GM23338 (cell line): ENCODE measurements at regions not wholly inside any gene's neighbourhood (a gene's known extent, or its start where the extent isn't known, plus 50 kb on each side); places are given as distances from the start of the nearest gene placed in this dataset.

Experiments
- ATAC-seq: fragments of 200-7000 bp; cut with Tn5 transposase; 3 replicates; pipeline ENCODE4 v1.9.1; 2020
- DNase-seq: peaks from one replicate; pipeline ENCODE4 v3.0.0-alpha.2; 2015; ENCODE audit warnings: low spot score
- H2AFZ ChIP-seq: fragments of 200-600 bp; sonication (generic); 2 replicates; pipeline ENCODE4 v1.8.0; 2016; ENCODE audit warnings: antibody characterized with exemption, mild to moderate bottlenecking, moderate library complexity
- H3F3A ChIP-seq: fragments of 200-600 bp; sonication (generic); replicated peaks from 2 replicates; pipeline ENCODE4 v1.8.0; 2017; ENCODE audit warnings: antibody characterized with exemption, mixed run types, low read depth
- H3K27ac ChIP-seq: fragments of 200-600 bp; sonication (generic); 2 replicates; pipeline ENCODE4 v1.6.1; 2016; ENCODE audit warnings: low read depth
- H3K27me3 ChIP-seq: fragments of 200-600 bp; sonication (generic); 2 replicates; pipeline ENCODE4 v1.8.0; 2016; ENCODE audit warnings: mild to moderate bottlenecking, mixed run types, moderate library complexity; ENCODE audit not compliant: insufficient read depth
- H3K36me3 ChIP-seq: fragments of 200-600 bp; sonication (generic); 2 replicates; pipeline ENCODE4 v1.8.0; 2016; ENCODE audit warnings: mild to moderate bottlenecking; ENCODE audit not compliant: insufficient read depth
- H3K4me1 ChIP-seq: fragments of 200-600 bp; sonication (generic); 2 replicates; pipeline ENCODE4 v1.8.0; 2016; ENCODE audit warnings: mild to moderate bottlenecking, moderate library complexity; ENCODE audit not compliant: insufficient read depth
- H3K4me2 ChIP-seq: fragments of 200-600 bp; sonication (generic); 2 replicates; pipeline ENCODE4 v1.7.1; 2017; ENCODE audit warnings: mixed run types
- H3K4me3 ChIP-seq: fragments of 200-600 bp; sonication (generic); 2 replicates; pipeline ENCODE4 v1.6.1; 2016; ENCODE audit warnings: mixed run types
- H3K79me2 ChIP-seq: fragments of 200-600 bp; sonication (generic); replicated peaks from 2 replicates; pipeline ENCODE4 v1.8.0; 2017; ENCODE audit warnings: mild to moderate bottlenecking; ENCODE audit not compliant: insufficient read depth
- H3K9me2 ChIP-seq: fragments of 200-600 bp; sonication (generic); 2 replicates; pipeline ENCODE4 v1.8.0; 2017; ENCODE audit not compliant: insufficient read depth
- H4K20me1 ChIP-seq: fragments of 200-600 bp; sonication (generic); replicated peaks from 2 replicates; pipeline ENCODE4 v1.8.0; 2017; ENCODE audit warnings: mild to moderate bottlenecking; ENCODE audit not compliant: insufficient read depth
- H3K27ac Mint-ChIP-seq: 2 replicates; pipeline ENCODE4 v1.8.0; 2020; ENCODE audit warnings: inconsistent platforms, mild to moderate bottlenecking, moderate library complexity, mixed read lengths
- H3K27me3 Mint-ChIP-seq: 3 replicates; pipeline ENCODE4 v1.8.0; 2022; ENCODE audit warnings: low read depth, mild to moderate bottlenecking, moderate library complexity, mixed read lengths, inconsistent platforms; ENCODE audit not compliant: insufficient read depth, poor library complexity
- H3K36me3 Mint-ChIP-seq: 3 replicates; pipeline ENCODE4 v1.8.0; 2021; ENCODE audit warnings: low read depth, mild to moderate bottlenecking, inconsistent platforms, moderate library complexity, mixed read lengths
- H3K4me1 Mint-ChIP-seq: 3 replicates; pipeline ENCODE4 v1.8.0; 2020; ENCODE audit warnings: mild to moderate bottlenecking, inconsistent platforms, mixed read lengths
- H3K4me3 Mint-ChIP-seq: 3 replicates; pipeline ENCODE4 v1.8.0; 2021; ENCODE audit warnings: moderate library complexity, mild to moderate bottlenecking, inconsistent platforms, mixed read lengths
- H3K9me3 Mint-ChIP-seq: 3 replicates; pipeline ENCODE4 v1.8.0; 2020; ENCODE audit warnings: moderate library complexity, mild to moderate bottlenecking, inconsistent platforms, mixed read lengths
- CTCF ChIP-seq, 2 experiments: fragments of 200-600 bp in 1 of 2; sonication (generic) in 1 of 2; conservative IDR thresholded peaks; 2 replicates each; pipeline versions ENCODE4 v1.5.1 to v1.6.1; 2016 to 2017; ENCODE audit warnings: antibody characterized with exemption in 2 of 2, low read depth in 2 of 2, mild to moderate bottlenecking in 2 of 2, moderate library complexity in 1 of 2
- EZH2 ChIP-seq: fragments of 200-600 bp; sonication (generic); IDR thresholded peaks from one replicate; pipeline ENCODE4 v1.8.0; 2017; ENCODE audit warnings: antibody characterized with exemption, mild to moderate bottlenecking, low read depth; ENCODE audit not compliant: unreplicated experiment
- EZH2phosphoT487 ChIP-seq: fragments of 200-600 bp; sonication (generic); IDR thresholded peaks from one replicate; pipeline ENCODE4 v1.8.1; 2018; ENCODE audit warnings: antibody characterized with exemption; ENCODE audit not compliant: unreplicated experiment
- JUNB ChIP-seq: IDR thresholded peaks from one replicate; pipeline ENCODE4 v1.6.1; 2016; ENCODE audit warnings: antibody characterized with exemption; ENCODE audit not compliant: unreplicated experiment
- NANOG ChIP-seq: IDR thresholded peaks from 2 replicates; pipeline ENCODE4 v1.6.1; 2016; ENCODE audit warnings: antibody characterized with exemption, borderline replicate concordance
- STAT1 ChIP-seq: IDR thresholded peaks from one replicate; pipeline ENCODE4 v1.6.1; 2016; ENCODE audit warnings: antibody characterized with exemption; ENCODE audit not compliant: unreplicated experiment

GRCh38 chr9:28946648-28947047, 1373.4 kb upstream of the C9orf72 start:
- Histone ChIP-seq H3K27me3 (no peaks in the 10 kb centered on the region), H3K27ac (no peak overlapping the region), H3K4me1 (peaks cover 16% of the 10 kb centered on the region), H3K4me3 (no peak overlapping the region), H3K4me2 (no peak overlapping the region), H2AFZ (no peak overlapping the region), H3F3A (no peaks in the 10 kb centered on the region), H4K20me1 (no peaks in the 10 kb centered on the region), H3K9me2 (0 out of 2 replicates have a peak, but pooled peaks cover under 1% of the 10 kb centered on the region), H3K79me2 (no peaks in the 10 kb centered on the region), H3K36me3 (no peaks in the 10 kb centered on the region)
- Mint-ChIP-seq H3K4me1 (peaks cover 18% of the 10 kb centered on the region), H3K27ac (no peak overlapping the region), H3K27me3 (no peaks in the 10 kb centered on the region), H3K9me3 (peaks cover 12% of the 10 kb centered on the region), H3K4me3 (no peak overlapping the region), H3K36me3 (peaks cover 14% of the 10 kb centered on the region)
- DNase-seq (no peak), ATAC-seq (no peak)
- no peak for TF ChIP-seq EZH2
- TF ChIP-seq JUNB, result no peak
- TF ChIP-seq STAT1, result no peak
- no peak for TF ChIP-seq EZH2phosphoT487
- TF ChIP-seq NANOG, result no peak
- TF ChIP-seq CTCF (conservative IDR thresholded peaks at IDR 0.05; ENCODE audit: low read depth in 2 of 2), result no peak

DNA sequence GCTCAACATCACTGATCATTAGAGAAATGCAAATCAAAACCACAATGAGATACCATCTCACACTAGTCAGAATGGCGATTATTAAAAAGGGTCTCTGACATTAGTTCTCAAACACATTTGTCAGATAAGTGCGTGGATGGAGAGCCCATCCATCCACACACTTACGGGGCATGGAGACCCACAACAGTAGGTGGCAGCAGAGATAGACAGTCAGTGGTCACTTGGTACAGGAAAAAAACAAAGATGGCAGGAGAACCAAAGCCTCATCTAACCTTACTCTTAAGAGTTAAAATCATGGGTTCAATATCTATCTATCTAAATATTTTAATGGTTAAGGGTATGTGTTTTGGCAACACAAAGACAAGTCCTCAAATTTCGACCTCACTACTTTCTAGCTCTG, 1378.7 kb upstream of the C9orf72 start:
- no peak overlapping the region for H3K27ac ChIP-seq
- ATAC-seq (no peak), DNase-seq (no peak)
- Mint-ChIP-seq H3K4me3 (no peak overlapping the region), H3K4me1 (peaks cover 17% of the 10 kb centered on the region), H3K27ac (no peak overlapping the region), H3K36me3 (peaks cover 23% of the 10 kb centered on the region), H3K9me3 (peaks cover 20% of the 10 kb centered on the region), H3K27me3 (no peaks in the 10 kb centered on the region)
- TF ChIP-seq NANOG, result no peak
- peak; percentile 51 to 69 for TF ChIP-seq CTCF (conservative IDR thresholded peaks at IDR 0.05; ENCODE audit: low read depth in 2 of 2)
- no peaks in the 10 kb centered on the region for H3K79me2 ChIP-seq
- no peaks in the 10 kb centered on the region for H3K36me3 ChIP-seq
- H4K20me1 ChIP-seq, result no peaks in the 10 kb centered on the region
- H2AFZ ChIP-seq, result no peak overlapping the region
- H3K4me2 ChIP-seq, result no peak overlapping the region
- peaks cover 7% of the 10 kb centered on the region; the same call in 1 of the 2 replicates for H3K9me2 ChIP-seq
- no peaks in the 10 kb centered on the region for H3K27me3 ChIP-seq
- H3F3A ChIP-seq, result no peaks in the 10 kb centered on the region
- no peak overlapping the region for H3K4me3 ChIP-seq
- peaks cover 9% of the 10 kb centered on the region; the same call in 1 of the 2 replicates for H3K4me1 ChIP-seq
